ENCODE measurements at regions not wholly inside any gene's neighbourhood (a gene's known extent, or its start where the extent isn't known, plus 50 kb on each side); places are given as distances from the start of the nearest gene placed in this dataset.

DNA sequence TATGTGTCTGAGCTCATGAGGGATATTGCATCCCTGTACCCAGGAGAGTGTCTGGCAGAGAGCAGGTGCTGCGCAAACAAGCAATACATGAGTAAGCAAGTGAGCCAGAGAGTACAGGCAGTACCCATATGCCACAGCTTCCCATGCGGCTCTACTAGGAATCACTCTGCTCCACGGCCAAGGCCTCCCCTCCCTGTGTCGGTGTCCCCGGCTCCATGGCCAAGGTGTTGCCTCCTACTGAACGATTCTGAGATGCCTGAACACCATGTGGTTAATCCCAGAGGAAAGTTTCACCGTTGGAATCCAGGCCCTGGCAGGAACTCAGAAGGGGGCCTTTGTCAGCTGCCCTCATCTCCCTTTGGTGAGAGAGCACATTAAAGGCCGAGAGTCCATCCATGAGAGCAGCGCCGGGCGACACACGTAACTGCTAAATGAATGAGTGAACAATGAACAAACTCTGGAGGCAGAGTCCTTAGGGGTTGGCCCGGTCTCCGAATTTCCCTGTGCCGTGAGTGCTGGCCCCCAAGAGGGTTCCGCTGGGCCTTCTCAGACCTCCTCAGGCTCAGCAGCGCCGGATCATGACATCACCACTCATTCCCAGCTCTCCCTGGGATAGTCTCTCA is 136.0 kb upstream of the FAM20C start:
- TF ChIP-seq, protein P1, sequence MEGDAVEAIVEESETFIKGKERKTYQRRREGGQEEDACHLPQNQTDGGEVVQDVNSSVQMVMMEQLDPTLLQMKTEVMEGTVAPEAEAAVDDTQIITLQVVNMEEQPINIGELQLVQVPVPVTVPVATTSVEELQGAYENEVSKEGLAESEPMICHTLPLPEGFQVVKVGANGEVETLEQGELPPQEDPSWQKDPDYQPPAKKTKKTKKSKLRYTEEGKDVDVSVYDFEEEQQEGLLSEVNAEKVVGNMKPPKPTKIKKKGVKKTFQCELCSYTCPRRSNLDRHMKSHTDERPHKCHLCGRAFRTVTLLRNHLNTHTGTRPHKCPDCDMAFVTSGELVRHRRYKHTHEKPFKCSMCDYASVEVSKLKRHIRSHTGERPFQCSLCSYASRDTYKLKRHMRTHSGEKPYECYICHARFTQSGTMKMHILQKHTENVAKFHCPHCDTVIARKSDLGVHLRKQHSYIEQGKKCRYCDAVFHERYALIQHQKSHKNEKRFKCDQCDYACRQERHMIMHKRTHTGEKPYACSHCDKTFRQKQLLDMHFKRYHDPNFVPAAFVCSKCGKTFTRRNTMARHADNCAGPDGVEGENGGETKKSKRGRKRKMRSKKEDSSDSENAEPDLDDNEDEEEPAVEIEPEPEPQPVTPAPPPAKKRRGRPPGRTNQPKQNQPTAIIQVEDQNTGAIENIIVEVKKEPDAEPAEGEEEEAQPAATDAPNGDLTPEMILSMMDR (IDR thresholded peaks at IDR 0.05), result no peak
- TF ChIP-seq POLR2A (IDR thresholded peaks at IDR 0.05), result no peak
